Fibroblast of lung (primary cell): ENCODE measurements at regions not wholly inside any gene's neighbourhood (a gene's known extent, or its start where the extent isn't known, plus 50 kb on each side); places are given as distances from the start of the nearest gene placed in this dataset.

ENCODE experiments used
- CTCF ChIP-seq, 2 donors: IDR thresholded peaks in 1 of 2; conservative IDR thresholded peaks in 1 of 2; 1 replicate in 1 of 2; 2 replicates in 1 of 2; pipeline ENCODE4 v1.5.1; 2011 to 2012; ENCODE audit warnings: low read length in 2 of 2, control low read depth in 1 of 2, inconsistent platforms in 1 of 2, low read depth in 1 of 2, mild to moderate bottlenecking in 1 of 2
- EZH2 ChIP-seq: IDR thresholded peaks from 2 replicates; pipeline ENCODE4 v1.5.1; 2012; ENCODE audit warnings: low read length, control low read depth, mild to moderate bottlenecking; ENCODE audit errors: missing control alignments

DNA sequence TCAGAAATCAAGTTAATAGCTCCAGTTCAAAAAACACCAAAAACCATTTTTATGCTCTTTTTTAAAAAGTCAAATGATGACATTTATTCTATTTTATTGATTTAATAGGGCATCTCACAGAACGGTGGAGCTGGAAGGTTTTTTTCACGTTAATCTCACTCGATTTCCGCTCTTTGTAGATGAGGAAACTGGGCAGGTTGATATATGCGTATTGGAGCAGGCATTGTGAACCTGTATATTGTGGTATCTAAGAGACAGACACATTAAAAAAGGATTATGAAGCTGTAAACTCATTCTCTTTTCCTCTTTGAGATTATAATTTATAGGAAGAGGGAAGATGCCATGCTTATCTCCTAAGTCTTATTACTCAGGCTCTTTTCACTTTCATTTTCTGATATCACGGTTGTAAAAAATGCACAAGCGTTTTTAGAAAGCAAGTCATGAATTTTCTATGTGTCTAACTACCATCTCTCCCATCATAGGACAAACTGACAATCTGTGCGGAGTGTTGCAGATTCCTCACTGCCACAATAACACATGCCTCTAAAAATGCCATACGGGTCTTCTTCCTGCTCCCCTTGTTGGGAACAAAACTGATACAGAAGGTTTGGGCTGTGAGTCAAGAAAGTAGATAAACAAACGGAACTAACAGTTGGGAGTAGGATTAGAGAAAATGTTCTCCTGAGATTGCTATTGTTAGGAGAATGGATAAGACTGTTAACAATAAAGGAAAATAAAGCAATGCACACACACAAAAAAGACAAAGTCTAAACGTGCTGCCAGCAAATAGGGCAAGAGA, 1997.7 kb downstream of the MAT2B start:
- no peak for TF ChIP-seq CTCF (conservative IDR thresholded peaks at IDR 0.05 in 1 of 2, IDR thresholded peaks at IDR 0.05 in 1 of 2; ENCODE audit: low read depth in 1 of 2, low read length in 2 of 2)
- no peak for TF ChIP-seq EZH2
